NCI-H69 (cell line): ENCODE measurements at regions not wholly inside any gene's neighbourhood (a gene's known extent, or its start where the extent isn't known, plus 50 kb on each side); places are given as distances from the start of the nearest gene placed in this dataset.
"Not testable (repeated sequence)": the region's sequence is repeated elsewhere in the genome, so short reads cannot be mapped to it uniquely, and the experiment has no call there.

ENCODE experiments used
- DNase-seq: peaks from one replicate; lab custom pipeline; 2025; lab: John Stamatoyannopoulos, UW

DNA sequence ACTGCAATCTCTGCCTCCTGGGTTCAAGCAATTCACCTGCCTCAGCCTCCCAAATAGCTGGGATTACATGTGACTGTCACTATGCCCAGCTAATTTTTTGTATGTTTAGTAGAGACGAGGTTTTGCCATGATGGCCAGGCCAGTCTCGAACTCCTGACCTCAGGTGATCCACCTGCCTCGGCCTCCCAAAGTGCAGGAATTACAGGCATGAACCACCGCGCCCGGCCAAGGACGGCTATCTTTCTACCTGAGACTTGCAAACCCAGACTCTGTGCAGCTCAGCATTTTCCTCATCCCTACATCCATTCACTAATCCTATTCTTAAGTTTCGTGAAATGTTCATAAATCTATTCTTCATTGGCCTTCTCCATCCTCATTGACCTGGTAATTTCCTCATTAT is 330.0 kb downstream of the ANTXR2 start:
- DNase-seq, result no peak

DNA sequence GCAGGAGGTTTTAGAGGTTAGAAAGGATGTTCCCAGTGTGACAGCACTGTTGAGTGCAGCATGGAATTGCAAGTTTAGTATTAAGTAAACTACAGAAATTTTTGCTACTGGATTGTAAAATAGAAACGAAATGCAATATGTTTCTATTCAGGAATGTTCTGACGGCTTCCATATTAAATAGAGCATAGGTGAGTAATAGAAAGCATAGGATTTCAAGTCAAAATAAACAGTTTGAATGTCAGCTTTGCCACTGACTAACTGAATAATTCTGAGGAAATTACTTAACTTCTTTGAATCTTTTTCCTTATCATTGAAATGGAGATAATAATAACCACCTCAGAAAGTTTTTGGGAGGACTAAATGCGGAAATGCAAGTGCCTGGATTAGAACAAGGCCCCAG is 331.9 kb upstream of the GK2 start:
- no peak for DNase-seq

DNA sequence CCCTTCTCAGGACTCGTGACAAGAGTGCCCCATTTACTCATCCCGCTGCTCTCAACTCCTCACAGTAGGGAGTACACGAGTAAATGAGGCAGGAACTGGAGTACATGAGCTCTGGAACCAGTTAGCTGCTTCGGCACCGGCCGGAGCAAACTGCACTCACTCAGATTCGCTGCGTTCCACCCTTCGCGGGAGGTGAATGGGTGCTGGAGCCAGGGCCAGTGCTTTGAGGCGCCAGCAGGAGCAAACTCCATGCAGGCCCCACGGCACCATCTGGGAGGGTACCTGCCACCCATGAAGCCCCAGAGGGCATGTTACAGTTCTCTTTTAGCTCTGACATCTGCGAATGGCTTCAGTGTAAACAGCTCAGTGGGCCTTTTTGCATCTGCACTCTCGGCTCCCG is 315.5 kb upstream of the GK2 start:
- DNase-seq, result peak; percentile 2

DNA sequence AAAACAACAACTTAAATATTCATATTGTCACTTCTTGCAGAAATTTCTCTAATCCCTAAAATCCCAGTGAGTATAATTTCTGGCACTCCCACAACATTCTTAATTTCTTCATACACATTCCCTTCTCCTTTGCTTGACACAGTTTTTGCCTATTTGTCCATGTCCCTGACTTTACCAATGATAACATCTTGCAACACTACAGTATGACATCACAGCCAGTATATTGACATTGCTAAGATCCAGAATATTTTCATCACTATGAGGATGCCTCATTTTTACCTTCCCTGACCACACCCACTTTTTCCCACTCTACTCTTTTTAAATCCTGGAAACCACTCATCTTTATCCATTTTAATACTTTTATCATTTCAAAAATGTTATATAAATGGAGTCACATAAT is 292.3 kb upstream of the GK2 start:
- DNase-seq, result no peak

DNA sequence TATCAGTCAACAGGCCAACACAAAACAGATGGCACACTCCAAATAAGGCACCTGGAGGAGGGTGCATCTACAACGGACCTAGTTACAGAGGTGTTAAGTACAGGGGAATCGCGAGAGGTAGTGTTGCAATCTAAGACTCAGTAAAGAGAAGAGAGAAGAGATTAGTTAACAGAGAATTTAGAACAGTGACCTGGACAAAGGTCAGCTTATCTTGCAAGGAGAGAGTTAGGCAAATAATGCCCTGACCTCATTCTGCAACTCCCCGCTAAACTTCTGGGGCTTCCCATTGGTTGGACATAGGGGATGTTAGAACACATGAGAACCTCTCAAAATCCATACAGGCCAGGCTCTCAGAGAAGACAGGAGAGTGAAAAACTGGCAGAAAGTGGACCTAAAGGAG is 289.4 kb upstream of the GK2 start:
- no peak for DNase-seq

DNA sequence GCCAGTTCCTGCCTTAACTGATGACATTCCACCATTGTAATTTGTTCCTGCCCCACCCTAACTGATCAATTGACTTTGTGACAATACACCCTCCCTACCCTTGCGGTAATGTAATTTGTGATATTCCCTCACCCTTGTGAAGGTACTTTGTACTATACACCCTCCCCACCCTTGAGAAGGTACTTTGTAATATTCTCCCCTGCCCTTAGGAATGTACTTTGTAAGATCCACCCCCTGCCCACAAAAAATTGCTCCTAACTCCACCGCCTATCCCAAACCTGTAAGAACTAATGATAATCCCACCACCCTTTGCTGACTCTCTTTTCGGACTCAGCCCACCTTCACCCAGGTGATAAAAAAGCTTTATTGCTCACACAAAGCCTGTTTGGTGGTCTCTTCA is 288.5 kb upstream of the GK2 start:
- not testable (repeated sequence) for DNase-seq

DNA sequence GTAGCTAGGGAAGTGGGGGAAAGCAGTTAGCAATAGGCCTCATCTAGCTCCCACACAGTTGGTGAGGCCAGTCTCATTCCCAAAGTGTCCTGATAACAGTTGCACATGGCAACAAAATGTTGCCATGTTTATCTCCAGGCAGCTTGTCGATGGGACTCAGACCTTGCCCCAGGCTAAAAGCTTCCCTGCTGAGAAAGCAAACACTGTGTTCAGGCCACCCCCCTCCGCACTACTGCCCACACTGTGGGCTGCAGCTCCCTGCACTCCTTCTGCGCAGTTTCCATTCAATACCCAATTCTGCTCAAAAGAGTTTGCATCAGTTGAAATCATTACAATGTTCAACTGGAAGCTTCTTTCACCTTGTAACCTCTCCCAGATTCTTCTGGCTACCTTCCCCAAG is 287.8 kb upstream of the GK2 start:
- peak; percentile 19 for DNase-seq

DNA sequence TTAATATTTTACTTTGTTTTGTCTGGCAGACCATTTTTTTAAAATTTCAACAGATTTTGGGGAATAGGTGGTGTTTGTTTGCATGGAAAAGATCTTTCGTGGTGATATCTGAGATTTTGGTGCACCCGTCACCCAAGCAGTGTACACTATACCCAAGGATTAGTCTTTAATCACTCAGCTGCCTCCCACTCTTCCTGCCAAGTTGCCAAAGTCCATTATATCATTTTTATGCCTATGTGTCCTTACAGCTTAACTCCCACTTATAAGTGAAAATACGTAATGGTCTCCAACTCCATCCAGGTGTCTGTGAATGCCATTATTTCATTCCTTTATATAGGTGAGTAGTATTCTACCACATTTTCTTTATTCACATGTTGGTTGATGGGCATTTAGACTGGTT is 281.7 kb upstream of the GK2 start:
- no peak for DNase-seq

DNA sequence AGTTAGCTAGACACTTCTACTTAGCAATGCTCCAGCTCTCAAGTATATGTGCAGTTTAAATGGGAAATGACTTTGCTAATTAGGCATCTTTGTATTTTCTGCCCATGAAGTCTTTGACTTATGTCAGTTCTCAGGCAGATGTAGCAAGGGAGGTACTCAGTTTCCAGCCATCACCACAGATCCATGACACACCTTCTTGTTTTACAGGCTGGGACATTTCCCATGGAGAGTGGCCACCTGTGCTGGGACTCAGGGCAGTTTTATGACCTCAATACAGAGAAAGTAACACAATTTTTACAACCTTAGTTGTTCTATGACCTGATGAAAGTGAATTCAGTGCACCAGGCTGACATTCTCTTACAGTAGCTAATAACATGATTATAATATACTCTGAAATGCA is 280.7 kb upstream of the GK2 start:
- no peak for DNase-seq

DNA sequence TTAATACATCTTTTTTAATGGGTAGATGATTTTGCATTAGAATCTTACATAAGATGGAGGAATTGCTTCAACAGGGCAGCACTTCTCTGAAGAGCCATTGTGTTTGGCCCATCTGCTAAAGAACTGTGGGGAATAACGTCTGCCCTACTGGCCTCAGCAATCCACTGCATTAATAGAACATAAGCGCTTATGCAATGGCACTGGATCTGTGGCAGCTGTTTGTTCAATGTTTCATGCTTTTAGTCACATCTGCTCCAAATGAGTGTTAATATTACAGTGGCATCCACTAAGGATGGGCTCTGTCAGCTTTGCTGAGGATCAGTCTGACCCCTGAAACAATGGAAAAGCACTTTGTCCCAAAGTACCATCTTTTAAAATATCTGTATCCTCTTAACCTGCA is 279.0 kb upstream of the GK2 start:
- DNase-seq, result peak; percentile 7

DNA sequence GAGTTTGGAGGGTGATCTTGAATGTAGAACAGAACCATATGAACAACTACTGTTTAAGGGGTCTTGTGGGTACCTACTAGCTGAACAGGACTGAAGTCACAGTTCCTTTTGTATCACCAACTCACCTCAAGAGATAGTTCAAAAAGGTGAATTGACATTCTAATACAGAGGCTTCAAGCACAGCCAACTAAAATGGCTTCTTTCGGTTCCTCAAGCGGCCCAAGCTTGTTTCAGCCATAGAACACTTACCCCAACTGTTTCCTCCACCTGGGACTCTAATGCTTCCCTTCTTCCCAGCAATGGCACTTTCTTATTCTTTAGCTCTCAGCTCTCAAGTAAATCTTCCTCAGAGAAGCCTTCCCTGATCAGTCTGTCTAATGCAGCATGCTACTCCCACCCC is 277.5 kb upstream of the GK2 start:
- DNase-seq, result no peak

DNA sequence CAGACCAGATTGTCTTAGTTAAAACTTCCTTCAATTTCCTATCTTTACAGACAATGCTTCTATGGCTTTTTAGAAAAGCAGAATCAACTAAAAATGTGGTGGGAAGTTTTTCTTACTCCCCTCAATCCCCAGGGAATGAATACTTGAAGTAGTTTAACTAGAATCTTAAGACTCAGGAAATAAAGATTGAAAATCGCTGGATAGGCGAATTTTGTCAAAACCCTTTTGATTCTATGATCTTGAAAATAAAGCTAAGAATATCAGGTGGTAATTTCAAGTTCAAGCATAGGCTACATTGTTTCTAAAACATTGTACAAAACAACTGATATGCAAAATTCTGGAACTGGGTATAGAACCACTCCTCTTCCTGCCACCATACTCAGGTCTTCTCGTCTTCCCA is 276.5 kb upstream of the GK2 start:
- DNase-seq, result no peak

DNA sequence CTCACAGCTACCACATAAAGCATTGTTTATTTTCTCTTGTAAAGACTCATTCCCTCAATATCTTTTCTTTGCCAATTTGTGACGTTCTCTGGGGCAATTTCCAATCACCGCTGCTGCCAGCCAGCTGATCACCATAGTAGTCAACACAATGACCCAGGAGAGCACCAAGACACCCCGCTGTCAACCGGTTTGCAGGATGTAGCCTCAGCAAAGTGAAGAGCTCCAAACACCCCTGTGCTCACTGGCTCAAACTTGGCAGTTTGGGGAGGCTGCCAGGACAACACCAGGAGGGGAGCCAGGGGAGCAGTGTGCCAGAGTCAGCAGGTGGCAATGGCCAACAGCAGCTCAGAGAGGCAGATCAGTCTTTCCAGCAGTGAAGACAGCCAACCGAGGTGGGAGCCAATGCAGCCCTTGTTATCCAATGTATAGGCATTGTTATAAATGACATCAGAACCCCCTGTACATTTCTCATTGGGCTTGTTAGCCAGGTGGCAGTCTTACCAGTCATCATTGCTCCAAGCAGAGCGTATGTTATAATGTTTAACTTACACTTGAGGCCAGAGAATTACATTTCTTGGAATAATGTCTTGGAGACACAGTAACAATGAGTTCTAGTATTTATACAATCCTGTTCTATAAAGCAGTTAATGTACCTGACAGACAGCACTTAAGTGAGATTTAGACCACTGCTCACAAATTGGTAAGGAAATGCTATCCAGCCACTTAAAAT is 274.9 kb upstream of the GK2 start:
- DNase-seq, result no peak

DNA sequence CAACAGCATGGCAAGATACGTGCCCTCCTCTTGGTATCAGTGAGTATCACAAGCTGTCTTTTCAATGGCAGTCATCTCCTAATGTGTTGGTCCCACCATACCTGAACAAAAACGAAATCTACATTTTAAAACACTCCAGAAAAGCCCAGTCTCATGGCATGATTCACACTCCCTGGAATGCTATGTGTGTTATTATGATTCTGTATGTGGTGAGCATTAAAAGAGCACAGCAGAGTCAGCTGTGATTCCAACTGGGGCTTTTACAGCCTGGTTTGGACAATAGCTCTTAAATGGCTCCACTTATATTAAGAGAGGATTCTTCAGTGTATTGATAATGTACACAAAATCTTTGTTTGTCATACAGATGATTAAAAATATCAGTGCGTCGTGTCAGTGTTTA is 274.1 kb upstream of the GK2 start:
- DNase-seq, result no peak

DNA sequence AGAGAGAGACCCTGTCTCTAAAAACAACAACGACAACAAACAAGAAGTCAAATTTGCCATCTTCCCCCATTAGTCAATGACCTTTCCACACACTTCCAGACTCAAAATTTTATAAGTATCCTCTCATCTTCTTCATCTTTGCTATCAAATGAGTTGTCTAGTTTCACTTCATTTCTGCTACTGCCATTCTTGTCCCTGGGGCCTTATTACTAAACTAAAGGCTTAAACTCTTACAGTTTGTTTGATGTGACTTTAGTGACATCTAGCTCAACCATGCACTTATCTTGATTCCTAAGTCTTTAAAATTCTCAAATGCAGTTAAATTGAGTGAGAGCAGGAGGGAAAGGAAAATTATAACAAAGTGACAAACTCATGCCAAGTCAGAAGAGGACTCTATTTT is 271.8 kb upstream of the GK2 start:
- DNase-seq, result no peak

DNA sequence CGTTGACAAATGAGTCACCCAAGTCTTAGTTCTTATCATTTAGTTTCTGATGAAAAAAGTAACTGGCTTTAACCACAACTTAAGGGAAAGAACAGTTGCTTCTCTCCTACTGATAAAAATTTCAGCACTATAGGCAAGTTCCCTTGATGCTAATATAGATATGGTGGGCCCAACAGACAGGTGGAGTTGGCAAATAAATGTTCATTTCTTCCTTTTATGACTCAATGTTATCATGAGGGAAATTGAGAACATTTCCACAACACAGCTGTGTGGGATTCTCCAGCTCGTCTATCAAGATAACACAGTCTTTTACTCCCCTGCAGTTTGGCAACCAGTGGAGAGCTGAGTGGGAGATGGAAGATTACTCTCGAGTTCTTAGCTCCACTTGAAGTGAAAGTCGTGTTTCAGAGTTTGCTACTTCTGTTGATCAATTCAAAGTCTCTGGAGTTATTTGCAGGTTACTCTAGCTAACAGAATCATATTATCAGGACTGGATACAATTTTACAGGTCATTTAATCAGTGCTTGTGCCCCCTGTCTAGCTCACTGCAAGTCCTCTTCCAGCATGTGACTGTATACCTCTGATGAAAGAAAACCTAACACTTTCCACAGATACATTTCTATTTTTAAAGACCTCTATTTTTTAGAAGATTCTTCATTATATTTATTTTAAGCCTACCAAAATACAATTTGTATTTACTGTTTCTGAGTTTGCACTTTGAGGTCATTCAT is 270.6 kb upstream of the GK2 start:
- DNase-seq, result no peak

DNA sequence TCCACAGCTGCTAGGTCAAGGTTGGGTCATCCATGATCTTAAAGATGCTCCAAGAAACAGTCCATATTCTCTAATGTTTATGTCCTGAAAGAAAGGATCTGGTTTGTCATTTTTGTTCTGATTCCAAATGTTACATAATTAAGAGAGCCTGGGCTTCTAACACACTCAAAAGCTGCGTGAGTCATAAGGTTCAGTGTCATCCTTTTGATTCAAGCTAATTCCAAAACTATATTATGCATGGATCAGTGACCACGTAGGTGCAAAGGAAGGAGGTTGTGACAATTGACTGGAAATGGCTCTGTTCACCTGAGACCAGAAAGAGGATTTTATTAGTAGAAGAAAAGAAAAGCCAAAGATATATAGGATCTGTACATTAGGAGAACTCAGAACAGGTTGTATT is 268.7 kb upstream of the GK2 start:
- DNase-seq, result no peak

DNA sequence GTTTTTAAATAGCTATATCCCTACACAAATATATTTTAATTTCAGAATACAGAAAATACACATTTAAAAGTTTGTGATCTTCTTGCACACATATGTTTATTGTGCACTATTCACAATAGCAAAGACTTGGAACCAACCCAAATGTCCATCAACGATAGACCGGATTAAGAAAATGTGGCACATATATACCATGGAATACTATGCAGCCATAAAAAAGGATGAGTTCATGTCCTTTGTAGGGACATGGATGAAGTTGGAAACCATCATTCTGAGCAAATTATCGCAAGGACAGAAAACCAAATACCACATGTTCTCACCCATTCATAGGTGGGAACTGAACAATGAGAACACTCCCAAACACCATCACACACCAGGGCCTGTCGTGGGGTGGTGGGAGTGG is 266.9 kb upstream of the GK2 start:
- DNase-seq, result not testable (repeated sequence)

DNA sequence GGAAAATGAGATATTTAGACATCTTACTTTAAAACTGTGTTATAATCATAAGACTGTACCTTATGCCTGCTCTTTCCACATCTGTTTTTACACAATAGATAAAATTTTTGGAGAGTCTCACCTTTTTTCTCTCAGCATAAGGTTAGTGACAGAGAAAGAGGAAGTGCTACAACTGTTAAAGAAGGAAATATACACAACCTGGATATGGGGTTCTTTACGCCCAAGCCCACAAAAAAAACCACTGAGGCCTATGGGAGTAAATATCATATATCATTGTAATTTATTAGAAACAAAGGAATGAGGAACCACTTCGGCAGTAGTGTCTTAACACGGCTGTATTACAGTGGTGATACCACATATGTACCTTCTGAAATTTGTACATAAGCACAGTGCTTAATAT is 265.9 kb upstream of the GK2 start:
- no peak for DNase-seq

DNA sequence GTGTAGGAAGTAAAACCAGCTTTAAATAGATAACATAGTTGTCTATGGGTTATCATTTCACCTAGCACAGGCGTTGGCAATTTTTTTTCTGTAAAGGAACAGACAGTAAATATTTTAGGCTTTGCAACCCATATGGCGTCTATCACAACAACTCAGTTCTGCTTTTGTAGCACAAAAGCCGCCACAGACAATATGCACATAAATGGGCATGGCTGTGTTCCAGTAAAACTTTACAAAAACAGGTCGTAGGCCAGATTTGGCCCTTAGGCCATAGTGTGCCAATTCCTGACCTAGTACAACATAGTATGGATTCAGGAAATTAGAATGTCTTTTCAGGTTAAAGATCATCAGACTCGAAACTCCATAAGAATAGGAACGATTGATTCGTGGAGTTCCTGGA is 265.3 kb upstream of the GK2 start:
- DNase-seq, result no peak

DNA sequence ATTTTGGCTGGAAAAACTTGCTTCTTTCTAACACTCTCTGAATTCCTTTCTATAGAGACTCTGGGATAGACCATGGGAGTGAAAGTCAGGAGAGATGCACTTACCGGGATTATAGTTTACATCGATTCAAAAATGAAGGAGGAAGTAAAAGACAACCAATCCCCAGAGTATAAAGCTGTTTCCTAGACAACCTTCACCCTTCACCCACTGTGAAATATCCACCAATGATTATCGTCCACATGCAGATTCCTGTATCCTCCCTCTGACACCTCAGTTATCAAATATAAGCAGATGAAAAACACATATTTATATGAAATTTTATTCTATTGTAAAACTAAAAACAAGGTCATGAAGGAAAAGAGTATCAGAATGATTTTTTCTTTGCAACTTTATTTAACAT is 258.8 kb upstream of the GK2 start:
- no peak for DNase-seq

DNA sequence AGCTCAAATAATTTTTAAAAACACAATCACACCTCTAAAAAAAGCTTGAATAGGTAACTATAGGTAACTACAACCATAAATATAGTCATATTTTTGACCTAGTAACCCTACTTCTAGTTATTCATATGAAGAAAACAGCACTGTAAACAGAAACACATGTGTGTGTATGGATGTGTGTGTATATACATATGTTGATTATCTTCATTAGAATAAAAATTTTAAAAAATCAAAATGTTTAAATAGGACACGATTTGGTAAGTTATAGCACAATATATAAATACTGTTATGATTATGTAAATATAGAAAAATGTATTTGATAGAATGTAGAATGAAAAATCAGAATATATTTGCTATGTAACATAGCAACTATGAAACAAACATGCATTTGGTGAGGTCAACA is 258.1 kb upstream of the GK2 start:
- DNase-seq, result no peak

DNA sequence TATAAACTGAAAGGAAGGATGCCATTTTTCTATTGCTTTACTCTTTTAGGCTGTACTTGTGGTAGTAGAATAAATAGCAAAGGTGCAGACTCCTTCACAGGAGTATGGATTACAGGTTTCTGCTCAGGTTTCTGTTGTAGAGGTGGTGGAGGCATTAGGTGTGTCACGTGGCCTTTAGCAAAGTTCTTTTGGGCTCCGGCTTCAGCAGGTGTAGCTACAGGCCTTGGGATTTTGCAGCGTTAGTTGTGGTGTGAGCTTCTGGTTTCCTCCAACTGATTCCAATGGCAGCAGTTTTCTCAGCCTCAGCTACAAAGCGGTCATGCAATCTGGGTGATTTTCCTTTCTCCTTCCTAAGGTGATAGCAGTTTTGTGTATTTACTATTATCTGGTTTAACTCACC is 255.8 kb upstream of the GK2 start:
- no peak for DNase-seq

DNA sequence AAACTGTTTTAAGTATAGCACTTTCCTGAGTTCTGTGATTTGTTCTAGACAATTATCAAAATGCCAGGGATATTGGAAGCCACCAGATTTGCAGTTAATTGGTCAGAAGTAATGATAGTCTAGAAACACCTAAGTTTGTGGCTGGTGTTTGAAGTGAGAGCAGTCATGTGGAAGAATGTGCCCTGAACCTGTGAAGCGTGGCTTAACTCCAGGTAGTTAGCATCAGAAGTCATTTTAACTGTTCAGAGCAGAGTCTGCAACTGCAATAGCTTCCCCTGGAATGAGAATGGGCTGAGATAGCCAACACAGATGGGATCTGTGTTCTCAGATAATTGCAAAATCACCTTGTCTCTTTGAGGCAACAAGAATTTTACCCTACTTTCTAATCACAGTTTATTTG is 255.1 kb upstream of the GK2 start:
- DNase-seq, result no peak
